ENCODE measurements at regions not wholly inside any gene's neighbourhood (a gene's known extent, or its start where the extent isn't known, plus 50 kb on each side); places are given as distances from the start of the nearest gene placed in this dataset.
"Not testable (repeated sequence)": the region's sequence is repeated elsewhere in the genome, so short reads cannot be mapped to it uniquely, and the experiment has no call there.

- FAIRE-seq (no peak), DNase-seq (ENCODE audit: low read depth, low spot score) (no peak)
- Histone ChIP-seq H3K79me2 (ENCODE audit: control insufficient read depth, insufficient read depth, low read length) (no peaks in the 10 kb centered on the region), H3K4me1 (ENCODE audit: control insufficient read depth, extremely low read depth, insufficient read depth, low read length) (no peaks in the 10 kb centered on the region), H3K9me1 (replicated peaks; ENCODE audit: control insufficient read depth, extremely low read depth, insufficient read depth, low read length) (no peaks in the 10 kb centered on the region), H3K4me3 (replicated peaks in 1 of 3; ENCODE audit: insufficient read depth in 1 of 3, low read depth in 1 of 3, low read length in 3 of 3) (no peak overlapping the region), H3K27ac (ENCODE audit: insufficient read depth, low read depth, low read length) (no peak overlapping the region), H2AFZ (ENCODE audit: low read depth, low read length) (no peak overlapping the region), H3K9ac (replicated peaks; ENCODE audit: extremely low read depth, insufficient read depth, low read length) (no peak overlapping the region), H4K20me1 (replicated peaks; ENCODE audit: control insufficient read depth, extremely low read depth, insufficient read depth, low read length) (no peaks in the 10 kb centered on the region), H3K9me3 (replicated peaks; ENCODE audit: control insufficient read depth, insufficient read depth, low read length) (peaks cover 4% of the 10 kb centered on the region), H3K4me2 (ENCODE audit: insufficient read depth, low read length) (no peak overlapping the region), H3K27me3 (ENCODE audit: control insufficient read depth in 2 of 2, insufficient read depth in 2 of 2, low read length in 2 of 2) (no peaks in the 10 kb centered on the region), H3K36me3 (ENCODE audit: control insufficient read depth in 2 of 2, extremely low read depth in 1 of 2, insufficient read depth in 2 of 2, low read length in 2 of 2) (no peaks in the 10 kb centered on the region)
- intact Hi-C loops (cut with micrococcal nuclease) (no loop called here), dilution Hi-C loops (cut with MboI; ENCODE audit: extremely low pct_ligation_motif_present, low sequenced_read_pairs) (no loop called here)
- TF ChIP-seq MAX (IDR thresholded peaks at IDR 0.05; ENCODE audit: insufficient read depth, insufficient read length): no peak
- TF ChIP-seq MYC (IDR thresholded peaks at IDR 0.05; ENCODE audit: low read depth, low read length): no peak
- TF ChIP-seq EZH2 (IDR thresholded peaks at IDR 0.05; ENCODE audit: borderline replicate concordance, low read depth, low read length, severe bottlenecking): no peak
- TF ChIP-seq CTCF (IDR thresholded peaks at IDR 0.05; ENCODE audit: extremely low read depth in 1 of 2, insufficient read depth in 1 of 2, low read depth in 1 of 2, low read length in 2 of 2): no peak
- TF ChIP-seq POLR2A (IDR thresholded peaks at IDR 0.05; ENCODE audit: low read depth, low read length): no peak
- BruUV-seq (replicated peaks): no TSS peak
- ChIA-PET CTCF (no interaction called here), POLR2A (no interaction called here)
Observed at GRCh38 chr12:38166225-38166624, 150.3 kb upstream of the ALG10B start.

GRCh38 chr12:38175538-38175937 is 141.0 kb upstream of the ALG10B start:
- DNase-seq (ENCODE audit: low read depth, low spot score): no peak
- dilution Hi-C loops (cut with MboI; ENCODE audit: extremely low pct_ligation_motif_present, low sequenced_read_pairs) (no loop called here), intact Hi-C loops (cut with micrococcal nuclease) (no loop called here)
- Histone ChIP-seq H3K9me1 (replicated peaks; ENCODE audit: control insufficient read depth, extremely low read depth, insufficient read depth, low read length) (no peaks in the 10 kb centered on the region), H3K27ac (ENCODE audit: insufficient read depth, low read depth, low read length) (no peak overlapping the region), H3K9ac (replicated peaks; ENCODE audit: extremely low read depth, insufficient read depth, low read length) (no peak overlapping the region), H3K9me3 (replicated peaks; ENCODE audit: control insufficient read depth, insufficient read depth, low read length) (peaks cover 4% of the 10 kb centered on the region), H3K79me2 (ENCODE audit: control insufficient read depth, insufficient read depth, low read length) (no peaks in the 10 kb centered on the region), H4K20me1 (replicated peaks; ENCODE audit: control insufficient read depth, extremely low read depth, insufficient read depth, low read length) (no peaks in the 10 kb centered on the region), H2AFZ (ENCODE audit: low read depth, low read length) (no peak overlapping the region), H3K4me2 (ENCODE audit: insufficient read depth, low read length) (no peak overlapping the region), H3K27me3 (ENCODE audit: control insufficient read depth in 2 of 2, insufficient read depth in 2 of 2, low read length in 2 of 2) (no peaks in the 10 kb centered on the region), H3K4me1 (ENCODE audit: control insufficient read depth, extremely low read depth, insufficient read depth, low read length) (no peaks in the 10 kb centered on the region), H3K36me3 (ENCODE audit: control insufficient read depth in 2 of 2, extremely low read depth in 1 of 2, insufficient read depth in 2 of 2, low read length in 2 of 2) (no peaks in the 10 kb centered on the region), H3K4me3 (replicated peaks in 1 of 3; ENCODE audit: insufficient read depth in 1 of 3, low read depth in 1 of 3, low read length in 3 of 3) (no peak overlapping the region)
- no peak for FAIRE-seq
- ChIA-PET CTCF (no interaction called here), POLR2A (no interaction called here)
- TF ChIP-seq POLR2A (IDR thresholded peaks at IDR 0.05; ENCODE audit: low read depth, low read length): no peak
- BruUV-seq (replicated peaks): no TSS peak

- BruUV-seq (replicated peaks); H3K9me1 ChIP-seq (replicated peaks; ENCODE audit: control insufficient read depth, extremely low read depth, insufficient read depth, low read length); H3K9ac ChIP-seq (replicated peaks; ENCODE audit: extremely low read depth, insufficient read depth, low read length); H3K79me2 ChIP-seq (ENCODE audit: control insufficient read depth, insufficient read depth, low read length); DNase-seq (ENCODE audit: low read depth, low spot score); H3K36me3 ChIP-seq (ENCODE audit: control insufficient read depth in 2 of 2, extremely low read depth in 1 of 2, insufficient read depth in 2 of 2, low read length in 2 of 2); FAIRE-seq; CTCF ChIA-PET; H4K20me1 ChIP-seq (replicated peaks; ENCODE audit: control insufficient read depth, extremely low read depth, insufficient read depth, low read length); H3K4me3 ChIP-seq (replicated peaks in 1 of 3; ENCODE audit: insufficient read depth in 1 of 3, low read depth in 1 of 3, low read length in 3 of 3); H3K9me3 ChIP-seq (replicated peaks; ENCODE audit: control insufficient read depth, insufficient read depth, low read length); H3K4me2 ChIP-seq (ENCODE audit: insufficient read depth, low read length); H2AFZ ChIP-seq (ENCODE audit: low read depth, low read length); intact Hi-C loops (cut with micrococcal nuclease); H3K27me3 ChIP-seq (ENCODE audit: control insufficient read depth in 2 of 2, insufficient read depth in 2 of 2, low read length in 2 of 2); POLR2A ChIA-PET; dilution Hi-C loops (cut with MboI; ENCODE audit: extremely low pct_ligation_motif_present, low sequenced_read_pairs); H3K4me1 ChIP-seq (ENCODE audit: control insufficient read depth, extremely low read depth, insufficient read depth, low read length); H3K27ac ChIP-seq (ENCODE audit: insufficient read depth, low read depth, low read length): not testable (repeated sequence)
Observed at GRCh38 chr12:38183617-38184016, 133.0 kb upstream of the ALG10B start.
